ENCODE measurements at regions not wholly inside any gene's neighbourhood (a gene's known extent, or its start where the extent isn't known, plus 50 kb on each side); places are given as distances from the start of the nearest gene placed in this dataset.

DNA sequence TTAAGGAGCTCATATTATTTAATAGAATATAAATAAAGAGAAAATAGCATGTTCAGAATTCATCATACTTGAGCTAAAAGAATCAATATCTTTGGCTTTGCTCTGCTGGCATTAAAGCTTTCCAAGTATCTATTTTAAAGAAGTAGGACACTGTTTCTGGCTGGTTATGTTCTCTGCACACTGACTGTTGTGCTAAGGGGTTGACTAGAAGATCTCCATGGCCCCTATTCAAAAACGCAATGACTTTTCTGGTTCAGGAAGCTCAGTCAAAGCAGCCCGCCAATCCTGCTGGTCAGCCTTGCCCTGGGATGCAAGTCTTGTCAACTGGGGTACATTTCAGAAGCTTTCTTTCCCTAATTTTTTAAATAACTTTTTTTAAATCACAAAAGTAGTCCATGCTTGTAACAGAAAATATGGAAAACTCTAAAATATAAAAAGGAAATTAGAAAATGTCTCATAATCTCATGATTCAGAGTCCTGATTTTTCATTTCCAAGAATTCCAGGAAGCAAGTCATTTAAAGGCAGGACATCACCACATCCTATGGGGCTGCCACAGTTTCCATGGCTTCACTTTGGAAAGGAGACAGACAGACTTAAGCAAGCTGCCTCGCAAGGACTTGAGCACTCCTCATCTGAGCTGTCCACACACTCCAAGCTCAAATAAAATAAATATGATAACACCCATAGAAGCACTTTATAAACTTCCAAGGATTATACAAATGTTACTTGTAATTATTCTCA lies 195.1 kb downstream of the TXNL1 start:
- TF ChIP-seq ZFP3 (CRISPR knock-in tag; IDR thresholded peaks at IDR 0.05) (no peak), BACH2 (CRISPR knock-in tag; IDR thresholded peaks at IDR 0.05; ENCODE audit: borderline replicate concordance) (no peak), PATZ1 (CRISPR knock-in tag; IDR thresholded peaks at IDR 0.05; ENCODE audit: borderline replicate concordance) (no peak), ZNF565 (CRISPR knock-in tag; conservative IDR thresholded peaks at IDR 0.05; ENCODE audit: low read depth) (no peak), GLIS3 (CRISPR knock-in tag; IDR thresholded peaks at IDR 0.05) (no peak)

All from SK-N-SH treated with all-trans-retinoic acid at 6 μM for 48 hours (cell line).